ENCODE measurements at regions not wholly inside any gene's neighbourhood (a gene's known extent, or its start where the extent isn't known, plus 50 kb on each side); places are given as distances from the start of the nearest gene placed in this dataset.

- TF ChIP-seq EZH2 (IDR thresholded peaks at IDR 0.05; ENCODE audit: low read depth) = no peak
- no peak for TF ChIP-seq CTCF (conservative IDR thresholded peaks at IDR 0.05)
Measured at GRCh38 chr17:34424814-34425491, 61.9 kb upstream of the CCL1 start.

Measured in PC-9 (cell line).